ENCODE measurements at regions not wholly inside any gene's neighbourhood (a gene's known extent, or its start where the extent isn't known, plus 50 kb on each side); places are given as distances from the start of the nearest gene placed in this dataset.

DNA sequence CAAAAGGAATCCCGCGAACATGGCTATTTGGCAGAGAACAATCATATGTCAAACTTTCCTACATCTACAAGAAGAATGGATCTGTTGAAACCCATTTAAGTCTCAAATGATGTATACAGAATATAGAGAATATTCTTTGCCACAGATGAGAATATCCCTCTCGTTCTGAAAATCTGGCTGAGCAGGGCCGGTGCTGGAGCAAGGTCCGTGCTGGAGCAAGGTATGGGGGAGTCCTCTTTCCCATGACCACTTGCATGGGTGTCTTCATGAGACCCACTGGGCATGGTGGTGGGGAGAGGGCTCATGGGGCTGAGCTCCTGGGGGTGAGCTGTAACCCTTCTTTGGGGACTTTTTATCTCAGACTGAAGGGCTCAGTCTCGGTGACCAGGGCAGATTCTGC lies 440.9 kb downstream of the SOX9 start:
- TF ChIP-seq POLR2AphosphoS5 (IDR thresholded peaks at IDR 0.05; ENCODE audit: borderline replicate concordance, low read depth, low read length) (no peak), EZH2 (IDR thresholded peaks at IDR 0.05) (no peak), FOXP2 (optimal IDR thresholded peaks at IDR 0.05; ENCODE audit: control extremely low read depth, extremely low read length, insufficient read depth) (no peak)
- no peak for DNase-seq (ENCODE audit: low read depth, low spot score)
- Histone ChIP-seq H3K4me3 (no peak overlapping the region), H3K27ac (no peak overlapping the region), H3K9ac (ENCODE audit: insufficient read length) (no peak overlapping the region), H3K36me3 (ENCODE audit: insufficient read depth, low read length) (no peaks in the 10 kb centered on the region), H3K9me3 (ENCODE audit: low read depth, low read length) (no peaks in the 10 kb centered on the region)

DNA sequence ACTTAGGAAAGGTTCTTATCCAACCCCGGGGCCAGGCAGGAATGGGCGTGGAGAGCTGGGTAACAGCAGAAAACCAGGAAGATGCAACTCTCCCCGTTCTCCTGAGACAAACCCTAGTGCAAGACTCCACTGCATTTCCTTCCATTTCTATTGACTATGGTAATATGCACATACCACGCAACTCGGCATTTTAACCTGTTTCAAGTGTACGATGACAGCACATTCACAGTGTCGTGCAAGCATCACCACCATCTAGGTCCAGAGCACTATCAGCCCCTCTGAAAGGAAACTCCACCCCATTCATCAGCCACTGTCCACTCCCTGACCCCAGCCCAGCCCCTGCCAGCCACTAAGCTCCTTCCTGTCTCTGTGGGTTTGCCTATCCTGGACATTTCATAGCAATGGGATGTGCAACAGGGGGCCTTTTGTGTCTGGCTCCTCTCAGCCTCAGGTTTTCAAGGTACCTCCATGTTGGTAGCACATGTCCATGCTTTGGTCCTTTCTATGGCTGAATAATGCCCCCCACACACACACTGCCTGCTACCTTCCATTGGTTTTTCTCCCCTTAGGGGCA lies 441.9 kb downstream of the SOX9 start:
- no peak for DNase-seq (ENCODE audit: low read depth, low spot score)
- TF ChIP-seq POLR2AphosphoS5 (IDR thresholded peaks at IDR 0.05; ENCODE audit: borderline replicate concordance, low read depth, low read length) (no peak), FOXP2 (optimal IDR thresholded peaks at IDR 0.05; ENCODE audit: control extremely low read depth, extremely low read length, insufficient read depth) (no peak), EZH2 (IDR thresholded peaks at IDR 0.05) (no peak)
- Histone ChIP-seq H3K27ac (no peak overlapping the region), H3K9ac (ENCODE audit: insufficient read length) (no peak overlapping the region), H3K4me3 (no peak overlapping the region), H3K36me3 (ENCODE audit: insufficient read depth, low read length) (no peaks in the 10 kb centered on the region), H3K9me3 (ENCODE audit: low read depth, low read length) (no peaks in the 10 kb centered on the region)

DNA sequence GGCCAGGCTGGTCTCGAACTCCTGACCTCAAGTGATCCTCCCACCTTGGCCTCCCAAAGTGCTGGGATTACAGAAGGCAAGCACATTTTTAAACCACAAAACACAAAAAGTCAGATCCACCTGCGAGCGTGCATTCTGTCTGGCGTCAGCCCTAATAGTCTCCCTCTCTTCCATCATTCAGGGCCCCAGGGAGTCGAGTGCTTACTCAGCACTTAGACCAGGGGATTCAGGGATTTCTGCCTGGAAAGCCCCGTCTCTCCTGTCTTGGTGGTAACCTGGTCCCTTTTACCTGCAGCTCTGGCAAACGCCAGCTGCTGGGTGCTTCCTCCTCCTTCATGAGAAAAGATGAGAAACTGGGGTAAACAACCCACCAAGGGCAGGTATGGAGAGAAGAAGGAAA lies 443.1 kb downstream of the SOX9 start:
- DNase-seq (ENCODE audit: low read depth, low spot score) = no peak
- TF ChIP-seq EZH2 (IDR thresholded peaks at IDR 0.05) = no peak
- no peak for TF ChIP-seq FOXP2 (optimal IDR thresholded peaks at IDR 0.05; ENCODE audit: control extremely low read depth, extremely low read length, insufficient read depth)
- TF ChIP-seq POLR2AphosphoS5 (IDR thresholded peaks at IDR 0.05; ENCODE audit: borderline replicate concordance, low read depth, low read length) = no peak
- Histone ChIP-seq H3K27ac (no peak overlapping the region), H3K9ac (ENCODE audit: insufficient read length) (no peak overlapping the region), H3K4me3 (no peak overlapping the region), H3K9me3 (ENCODE audit: low read depth, low read length) (no peaks in the 10 kb centered on the region), H3K36me3 (ENCODE audit: insufficient read depth, low read length) (no peaks in the 10 kb centered on the region)

DNA sequence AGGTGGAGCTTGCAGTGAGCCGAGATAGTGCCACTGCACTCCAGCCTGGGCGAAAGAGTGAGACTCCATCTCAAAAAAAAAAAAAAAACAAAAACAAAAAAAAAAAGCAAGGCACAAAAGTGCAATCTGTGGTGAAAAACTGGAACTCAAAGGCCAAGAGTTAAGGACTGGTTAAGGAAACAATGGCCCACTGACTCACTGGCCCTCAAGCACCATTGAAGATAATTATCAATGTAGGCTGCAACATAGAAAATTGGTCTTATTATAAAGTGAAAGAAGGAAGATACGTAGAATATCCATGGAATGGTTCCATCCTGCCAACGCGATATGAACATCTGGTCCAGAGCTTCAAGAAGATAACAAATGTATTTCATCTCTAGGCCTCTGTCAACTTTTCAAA lies 444.2 kb downstream of the SOX9 start:
- Histone ChIP-seq H3K4me3 (no peak overlapping the region), H3K9ac (ENCODE audit: insufficient read length) (no peak overlapping the region), H3K27ac (no peak overlapping the region), H3K36me3 (ENCODE audit: insufficient read depth, low read length) (no peaks in the 10 kb centered on the region), H3K9me3 (ENCODE audit: low read depth, low read length) (no peaks in the 10 kb centered on the region)
- DNase-seq (ENCODE audit: low read depth, low spot score) = no peak
- no peak for TF ChIP-seq FOXP2 (optimal IDR thresholded peaks at IDR 0.05; ENCODE audit: control extremely low read depth, extremely low read length, insufficient read depth)
- no peak for TF ChIP-seq POLR2AphosphoS5 (IDR thresholded peaks at IDR 0.05; ENCODE audit: borderline replicate concordance, low read depth, low read length)
- no peak for TF ChIP-seq EZH2 (IDR thresholded peaks at IDR 0.05)

DNA sequence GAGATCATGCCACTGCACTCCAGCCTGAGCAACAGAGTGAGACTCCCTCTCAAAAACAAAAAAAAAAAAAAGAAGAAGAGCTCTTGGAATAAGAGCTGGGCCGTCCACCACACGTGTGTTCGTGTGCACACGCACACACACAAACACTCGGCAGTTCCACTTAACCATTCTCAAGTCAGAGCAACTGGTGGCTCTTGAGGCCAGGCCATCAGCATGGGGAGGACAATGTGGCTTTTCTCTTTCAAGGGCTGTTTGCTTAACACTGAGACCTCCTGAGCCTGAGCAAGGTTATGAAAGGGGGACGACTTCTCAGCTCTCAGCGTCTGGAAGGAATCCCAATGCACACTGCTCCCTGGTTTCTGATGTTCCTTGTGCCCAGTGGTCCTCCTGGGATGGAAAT lies 444.9 kb downstream of the SOX9 start:
- no peak overlapping the region for H3K4me3 ChIP-seq
- no peak overlapping the region for H3K27ac ChIP-seq
- H3K9ac ChIP-seq (ENCODE audit: insufficient read length) = no peak overlapping the region
- no peak for TF ChIP-seq POLR2AphosphoS5 (IDR thresholded peaks at IDR 0.05; ENCODE audit: borderline replicate concordance, low read depth, low read length)
- no peak for TF ChIP-seq EZH2 (IDR thresholded peaks at IDR 0.05)
- TF ChIP-seq FOXP2 (optimal IDR thresholded peaks at IDR 0.05; ENCODE audit: control extremely low read depth, extremely low read length, insufficient read depth) = no peak
- H3K36me3 ChIP-seq (ENCODE audit: insufficient read depth, low read length) = no peaks in the 10 kb centered on the region
- DNase-seq (ENCODE audit: low read depth, low spot score) = no peak
- H3K9me3 ChIP-seq (ENCODE audit: low read depth, low read length) = no peaks in the 10 kb centered on the region

DNA sequence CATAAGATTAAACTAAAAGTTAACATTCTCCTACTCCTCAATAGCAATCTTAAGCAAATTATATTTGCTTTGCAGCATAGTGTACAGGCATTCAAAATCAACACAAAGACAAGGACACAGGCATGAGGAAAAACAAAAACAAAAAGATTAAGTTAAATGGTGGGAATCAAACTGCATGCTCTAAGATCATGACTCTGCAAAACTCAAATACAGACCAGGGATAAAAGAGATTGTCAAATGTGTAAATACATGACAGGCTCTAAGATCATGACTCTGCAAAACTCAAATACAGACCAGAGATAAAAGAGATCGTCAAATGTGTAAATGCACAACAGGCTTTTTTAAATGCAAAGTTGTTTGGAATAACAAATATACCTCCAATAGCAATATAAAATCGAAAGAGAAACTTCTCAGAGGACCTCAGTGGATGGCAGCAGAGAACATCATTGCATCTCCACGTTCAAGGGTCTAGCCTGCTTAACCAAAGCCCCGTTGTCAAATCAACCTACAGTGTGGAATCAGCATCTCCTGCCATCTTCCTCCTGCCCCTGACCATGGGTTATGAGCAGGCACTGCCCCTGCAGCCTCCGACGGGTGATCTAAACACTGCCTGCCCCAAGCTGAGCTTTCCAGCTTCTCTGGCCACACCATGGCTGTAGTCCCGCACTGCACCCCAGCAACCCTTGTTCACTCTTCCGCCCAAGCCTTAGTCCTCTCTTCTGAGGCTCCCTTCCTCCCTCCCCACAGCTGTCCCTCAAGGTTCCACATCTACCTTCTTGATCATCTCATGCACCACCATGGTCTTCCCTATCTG lies 446.1 kb downstream of the SOX9 start:
- TF ChIP-seq POLR2AphosphoS5 (IDR thresholded peaks at IDR 0.05; ENCODE audit: borderline replicate concordance, low read depth, low read length) (no peak), EZH2 (IDR thresholded peaks at IDR 0.05) (no peak), FOXP2 (optimal IDR thresholded peaks at IDR 0.05; ENCODE audit: control extremely low read depth, extremely low read length, insufficient read depth) (no peak)
- no peak overlapping the region for H3K27ac ChIP-seq

DNA sequence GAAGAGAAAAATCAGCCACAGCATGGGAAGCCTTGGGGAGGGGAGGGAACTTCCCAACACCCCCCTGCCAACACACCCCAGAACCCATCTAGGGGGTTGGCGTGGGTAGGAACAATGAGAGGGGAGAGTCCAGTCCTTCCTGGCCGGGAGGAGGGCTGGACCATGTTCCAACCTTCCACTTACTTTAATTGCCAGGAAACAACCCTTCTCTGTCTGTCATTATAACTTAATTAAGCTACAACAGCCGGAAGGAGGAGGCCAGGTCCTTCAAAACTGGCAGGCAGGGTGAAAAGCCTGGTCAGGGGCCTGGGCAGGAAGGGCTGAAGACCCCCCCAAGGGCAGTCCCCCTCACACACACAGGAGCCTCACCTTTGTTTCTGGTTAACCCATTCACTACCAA lies 447.0 kb downstream of the SOX9 start:
- DNase-seq (ENCODE audit: low read depth, low spot score) = no peak

More for the DNA sequence above, 446.1 kb downstream of the SOX9 start:
- Histone ChIP-seq H3K36me3 (ENCODE audit: insufficient read depth, low read length) (no peaks in the 10 kb centered on the region), H3K9ac (ENCODE audit: insufficient read length) (no peak overlapping the region), H3K4me3 (no peak overlapping the region), H3K9me3 (ENCODE audit: low read depth, low read length) (no peaks in the 10 kb centered on the region)
- no peak for DNase-seq (ENCODE audit: low read depth, low spot score)

DNA sequence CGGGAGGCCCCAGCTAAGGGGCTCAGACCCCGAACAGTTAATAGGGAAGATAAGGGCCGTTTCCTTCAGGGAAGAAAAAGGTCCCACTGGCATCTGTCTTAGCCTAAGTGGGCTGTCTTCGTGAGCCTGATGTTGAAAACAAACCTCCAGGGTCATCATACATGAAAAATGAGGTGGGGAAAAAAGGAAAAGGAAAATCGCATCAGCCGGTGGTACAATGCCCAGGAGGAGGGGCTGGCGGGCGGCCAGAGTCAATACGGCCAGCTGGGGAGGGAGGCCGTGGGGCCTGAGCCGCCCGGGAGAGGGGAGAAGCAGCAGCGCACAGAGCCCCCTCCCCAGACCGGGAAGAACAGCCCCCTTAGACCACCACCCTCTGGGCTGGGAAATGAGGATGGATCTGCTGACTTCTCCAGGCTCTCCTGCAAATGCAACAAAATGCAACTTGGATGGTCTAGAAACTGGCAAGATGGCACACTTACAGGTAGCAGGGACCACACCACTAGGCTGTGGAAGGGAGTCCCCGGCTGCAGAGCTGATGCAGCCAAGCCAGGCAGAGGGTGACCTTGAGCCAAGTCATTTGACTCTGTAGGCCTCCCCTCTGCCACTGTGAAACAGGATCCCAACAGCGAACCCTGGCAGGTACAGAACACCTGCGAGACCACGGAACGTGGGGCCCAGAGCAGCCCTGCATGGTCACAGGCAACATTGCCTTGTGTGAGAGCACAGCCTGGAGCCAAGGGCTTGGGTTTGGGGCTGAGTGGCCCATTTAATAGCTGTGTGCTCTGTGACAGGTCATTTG lies 448.5 kb downstream of the SOX9 start:
- no peaks in the 10 kb centered on the region for H3K9me3 ChIP-seq (ENCODE audit: low read depth, low read length)
- DNase-seq (ENCODE audit: low read depth, low spot score) = no peak
- H3K4me3 ChIP-seq = no peak overlapping the region
- no peak overlapping the region for H3K27ac ChIP-seq
- no peaks in the 10 kb centered on the region for H3K36me3 ChIP-seq (ENCODE audit: insufficient read depth, low read length)
- no peak overlapping the region for H3K9ac ChIP-seq (ENCODE audit: insufficient read length)
- TF ChIP-seq FOXP2 (optimal IDR thresholded peaks at IDR 0.05; ENCODE audit: control extremely low read depth, extremely low read length, insufficient read depth) = no peak
- TF ChIP-seq EZH2 (IDR thresholded peaks at IDR 0.05) = no peak
- TF ChIP-seq POLR2AphosphoS5 (IDR thresholded peaks at IDR 0.05; ENCODE audit: borderline replicate concordance, low read depth, low read length) = no peak

More for the DNA sequence above, 447.0 kb downstream of the SOX9 start:
- H3K4me3 ChIP-seq = no peak overlapping the region
- H3K36me3 ChIP-seq (ENCODE audit: insufficient read depth, low read length) = no peaks in the 10 kb centered on the region
- H3K9me3 ChIP-seq (ENCODE audit: low read depth, low read length) = no peaks in the 10 kb centered on the region
- no peak overlapping the region for H3K27ac ChIP-seq
- no peak overlapping the region for H3K9ac ChIP-seq (ENCODE audit: insufficient read length)
- TF ChIP-seq FOXP2 (optimal IDR thresholded peaks at IDR 0.05; ENCODE audit: control extremely low read depth, extremely low read length, insufficient read depth) (no peak), EZH2 (IDR thresholded peaks at IDR 0.05) (no peak), POLR2AphosphoS5 (IDR thresholded peaks at IDR 0.05; ENCODE audit: borderline replicate concordance, low read depth, low read length) (no peak)

Data from SK-N-MC (cell line).